GM23338 (cell line): ENCODE measurements at regions not wholly inside any gene's neighbourhood (a gene's known extent, or its start where the extent isn't known, plus 50 kb on each side); places are given as distances from the start of the nearest gene placed in this dataset.

Experiments
- ATAC-seq: fragments of 200-7000 bp; cut with Tn5 transposase; 3 replicates; pipeline ENCODE4 v1.9.1; 2020
- DNase-seq: peaks from one replicate; pipeline ENCODE4 v3.0.0-alpha.2; 2015; ENCODE audit warnings: low spot score
- H2AFZ ChIP-seq: fragments of 200-600 bp; sonication (generic); 2 replicates; pipeline ENCODE4 v1.8.0; 2016; ENCODE audit warnings: antibody characterized with exemption, mild to moderate bottlenecking, moderate library complexity
- H3F3A ChIP-seq: fragments of 200-600 bp; sonication (generic); replicated peaks from 2 replicates; pipeline ENCODE4 v1.8.0; 2017; ENCODE audit warnings: antibody characterized with exemption, mixed run types, low read depth
- H3K27ac ChIP-seq: fragments of 200-600 bp; sonication (generic); 2 replicates; pipeline ENCODE4 v1.6.1; 2016; ENCODE audit warnings: low read depth
- H3K27me3 ChIP-seq: fragments of 200-600 bp; sonication (generic); 2 replicates; pipeline ENCODE4 v1.8.0; 2016; ENCODE audit warnings: mild to moderate bottlenecking, mixed run types, moderate library complexity; ENCODE audit not compliant: insufficient read depth
- H3K36me3 ChIP-seq: fragments of 200-600 bp; sonication (generic); 2 replicates; pipeline ENCODE4 v1.8.0; 2016; ENCODE audit warnings: mild to moderate bottlenecking; ENCODE audit not compliant: insufficient read depth
- H3K4me1 ChIP-seq: fragments of 200-600 bp; sonication (generic); 2 replicates; pipeline ENCODE4 v1.8.0; 2016; ENCODE audit warnings: mild to moderate bottlenecking, moderate library complexity; ENCODE audit not compliant: insufficient read depth
- H3K4me2 ChIP-seq: fragments of 200-600 bp; sonication (generic); 2 replicates; pipeline ENCODE4 v1.7.1; 2017; ENCODE audit warnings: mixed run types
- H3K4me3 ChIP-seq: fragments of 200-600 bp; sonication (generic); 2 replicates; pipeline ENCODE4 v1.6.1; 2016; ENCODE audit warnings: mixed run types
- H3K79me2 ChIP-seq: fragments of 200-600 bp; sonication (generic); replicated peaks from 2 replicates; pipeline ENCODE4 v1.8.0; 2017; ENCODE audit warnings: mild to moderate bottlenecking; ENCODE audit not compliant: insufficient read depth
- H3K9me2 ChIP-seq: fragments of 200-600 bp; sonication (generic); 2 replicates; pipeline ENCODE4 v1.8.0; 2017; ENCODE audit not compliant: insufficient read depth
- H4K20me1 ChIP-seq: fragments of 200-600 bp; sonication (generic); replicated peaks from 2 replicates; pipeline ENCODE4 v1.8.0; 2017; ENCODE audit warnings: mild to moderate bottlenecking; ENCODE audit not compliant: insufficient read depth
- H3K27ac Mint-ChIP-seq: 2 replicates; pipeline ENCODE4 v1.8.0; 2020; ENCODE audit warnings: inconsistent platforms, mild to moderate bottlenecking, moderate library complexity, mixed read lengths
- H3K27me3 Mint-ChIP-seq: 3 replicates; pipeline ENCODE4 v1.8.0; 2022; ENCODE audit warnings: low read depth, mild to moderate bottlenecking, moderate library complexity, mixed read lengths, inconsistent platforms; ENCODE audit not compliant: insufficient read depth, poor library complexity
- H3K36me3 Mint-ChIP-seq: 3 replicates; pipeline ENCODE4 v1.8.0; 2021; ENCODE audit warnings: low read depth, mild to moderate bottlenecking, inconsistent platforms, moderate library complexity, mixed read lengths
- H3K4me1 Mint-ChIP-seq: 3 replicates; pipeline ENCODE4 v1.8.0; 2020; ENCODE audit warnings: mild to moderate bottlenecking, inconsistent platforms, mixed read lengths
- H3K4me3 Mint-ChIP-seq: 3 replicates; pipeline ENCODE4 v1.8.0; 2021; ENCODE audit warnings: moderate library complexity, mild to moderate bottlenecking, inconsistent platforms, mixed read lengths
- H3K9me3 Mint-ChIP-seq: 3 replicates; pipeline ENCODE4 v1.8.0; 2020; ENCODE audit warnings: moderate library complexity, mild to moderate bottlenecking, inconsistent platforms, mixed read lengths
- CREB1 ChIP-seq: fragments of 250-450 bp; sonication (Bioruptor Pico); IDR thresholded peaks from 2 replicates; pipeline ENCODE4 v1.5.0; 2020; ENCODE audit warnings: low read depth, mild to moderate bottlenecking, moderate library complexity
- CTCF ChIP-seq, 2 experiments: fragments of 200-600 bp in 1 of 2; sonication (generic) in 1 of 2; conservative IDR thresholded peaks; 2 replicates each; pipeline versions ENCODE4 v1.5.1 to v1.6.1; 2016 to 2017; ENCODE audit warnings: antibody characterized with exemption in 2 of 2, low read depth in 2 of 2, mild to moderate bottlenecking in 2 of 2, moderate library complexity in 1 of 2
- ETS1 ChIP-seq: IDR thresholded peaks from 2 replicates; pipeline ENCODE4 v1.6.1; 2016; ENCODE audit warnings: antibody characterized with exemption
- EZH2 ChIP-seq: fragments of 200-600 bp; sonication (generic); IDR thresholded peaks from one replicate; pipeline ENCODE4 v1.8.0; 2017; ENCODE audit warnings: antibody characterized with exemption, mild to moderate bottlenecking, low read depth; ENCODE audit not compliant: unreplicated experiment
- EZH2phosphoT487 ChIP-seq: fragments of 200-600 bp; sonication (generic); IDR thresholded peaks from one replicate; pipeline ENCODE4 v1.8.1; 2018; ENCODE audit warnings: antibody characterized with exemption; ENCODE audit not compliant: unreplicated experiment
- JUNB ChIP-seq: IDR thresholded peaks from one replicate; pipeline ENCODE4 v1.6.1; 2016; ENCODE audit warnings: antibody characterized with exemption; ENCODE audit not compliant: unreplicated experiment
- NANOG ChIP-seq: IDR thresholded peaks from 2 replicates; pipeline ENCODE4 v1.6.1; 2016; ENCODE audit warnings: antibody characterized with exemption, borderline replicate concordance
- POLR2AphosphoS5 ChIP-seq: IDR thresholded peaks from 2 replicates; pipeline ENCODE4 v1.6.1; 2016; ENCODE audit warnings: antibody characterized with exemption, low read depth
- REST ChIP-seq: IDR thresholded peaks from one replicate; pipeline ENCODE4 v1.6.1; 2018; ENCODE audit warnings: antibody characterized with exemption; ENCODE audit not compliant: unreplicated experiment
- STAT1 ChIP-seq: IDR thresholded peaks from one replicate; pipeline ENCODE4 v1.6.1; 2016; ENCODE audit warnings: antibody characterized with exemption; ENCODE audit not compliant: unreplicated experiment
- ZNF114 ChIP-seq: fragments of 250-450 bp; sonication (Bioruptor Pico); IDR thresholded peaks from 2 replicates; pipeline ENCODE4 v1.5.0; 2020; ENCODE audit warnings: mild to moderate bottlenecking, moderate library complexity
- ZNF331 ChIP-seq: fragments of 250-450 bp; sonication (Bioruptor Pico); IDR thresholded peaks from 2 replicates; pipeline ENCODE4 v1.5.0; 2020; ENCODE audit warnings: low read depth, mild to moderate bottlenecking, moderate library complexity
- ZNF462 ChIP-seq: fragments of 250-450 bp; sonication (Bioruptor Pico); IDR thresholded peaks from 2 replicates; pipeline ENCODE4 v1.5.0; 2020; ENCODE audit warnings: mild to moderate bottlenecking, moderate library complexity

- Mint-ChIP-seq H3K9me3 (peaks cover 25% of the 10 kb centered on the region), H3K36me3 (peaks cover 21% of the 10 kb centered on the region), H3K4me1 (peaks cover under 1% of the 10 kb centered on the region; the same call in 2 of the 3 replicates), H3K27me3 (peaks cover 2% of the 10 kb centered on the region), H3K4me3 (no peak overlapping the region), H3K27ac (no peak overlapping the region)
- H4K20me1 ChIP-seq = no peaks in the 10 kb centered on the region
- no peak for TF ChIP-seq ETS1
- TF ChIP-seq NANOG = no peak
- TF ChIP-seq POLR2AphosphoS5 = no peak
- TF ChIP-seq JUNB = no peak
- TF ChIP-seq ZNF331 = no peak
- TF ChIP-seq ZNF114 (CRISPR knock-in tag) = no peak
- TF ChIP-seq CTCF (conservative IDR thresholded peaks at IDR 0.05; ENCODE audit: low read depth in 2 of 2) = no peak
- TF ChIP-seq STAT1 = no peak
- TF ChIP-seq ZNF462 = no peak
- TF ChIP-seq EZH2 = no peak
- TF ChIP-seq REST = no peak
- no peak for TF ChIP-seq EZH2phosphoT487
- no peak for TF ChIP-seq CREB1
- H3K4me3 ChIP-seq = no peak overlapping the region
- ATAC-seq (no peak), DNase-seq (no peak)
- H3K36me3 ChIP-seq = no peaks in the 10 kb centered on the region
- 0 out of 2 replicates have a peak, but pooled peaks cover 2% of the 10 kb centered on the region for H3K4me1 ChIP-seq
- no peaks in the 10 kb centered on the region for H3K27me3 ChIP-seq
- no peak overlapping the region for H3K4me2 ChIP-seq
- H2AFZ ChIP-seq = no peak overlapping the region
- H3F3A ChIP-seq = no peaks in the 10 kb centered on the region
- peaks cover 9% of the 10 kb centered on the region; the same call in 1 of the 2 replicates for H3K9me2 ChIP-seq
- H3K27ac ChIP-seq = no peak overlapping the region
- no peaks in the 10 kb centered on the region for H3K79me2 ChIP-seq
These were observed 231.0 kb upstream of the PPP2R2D start for GRCh38 chr10:131669838-131670237.
